ENCODE measurements at regions not wholly inside any gene's neighbourhood (a gene's known extent, or its start where the extent isn't known, plus 50 kb on each side); places are given as distances from the start of the nearest gene placed in this dataset.

- Histone ChIP-seq H3K9me3 (no peaks in the 10 kb centered on the region), H3K27me3 (no peaks in the 10 kb centered on the region), H3K4me1 (no peaks in the 10 kb centered on the region), H3K27ac (no peak overlapping the region), H3K36me3 (no peaks in the 10 kb centered on the region), H3K4me3 (no peak overlapping the region)
- peak; percentile 64 for DNase-seq
- TF ChIP-seq CTCF (IDR thresholded peaks at IDR 0.05), result no peak
- intact Hi-C loops (cut with DNase I; ENCODE audit: low total_unique reads), result no loop called here
Measured at GRCh38 chr5:173802670-173803165, 85.4 kb upstream of the CPEB4 start.

GRCh38 chr5:173804579-173804978, 83.6 kb upstream of the CPEB4 start:
- Histone ChIP-seq H3K36me3 (no peaks in the 10 kb centered on the region), H3K4me1 (no peaks in the 10 kb centered on the region), H3K9me3 (no peaks in the 10 kb centered on the region), H3K27ac (no peak overlapping the region), H3K4me3 (no peak overlapping the region), H3K27me3 (no peaks in the 10 kb centered on the region)
- intact Hi-C loops (cut with DNase I; ENCODE audit: low total_unique reads), result no loop called here
- DNase-seq, result no peak
- no peak for TF ChIP-seq CTCF (IDR thresholded peaks at IDR 0.05)

GRCh38 chr5:173806270-173807035, 81.7 kb upstream of the CPEB4 start:
- no peaks in the 10 kb centered on the region for H3K4me1 ChIP-seq
- no peaks in the 10 kb centered on the region for H3K9me3 ChIP-seq
- intact Hi-C loops (cut with DNase I; ENCODE audit: low total_unique reads), result no loop called here
- no peak overlapping the region for H3K27ac ChIP-seq
- TF ChIP-seq CTCF (IDR thresholded peaks at IDR 0.05), result no peak
- H3K4me3 ChIP-seq, result no peak overlapping the region
- no peaks in the 10 kb centered on the region for H3K36me3 ChIP-seq
- no peak for DNase-seq
- H3K27me3 ChIP-seq, result no peaks in the 10 kb centered on the region

- H3K4me1 ChIP-seq, result no peaks in the 10 kb centered on the region
- H3K27ac ChIP-seq, result no peak overlapping the region
- no peaks in the 10 kb centered on the region for H3K36me3 ChIP-seq
- intact Hi-C loops (cut with DNase I; ENCODE audit: low total_unique reads), result no loop called here
- no peaks in the 10 kb centered on the region for H3K27me3 ChIP-seq
- no peak overlapping the region for H3K4me3 ChIP-seq
- no peak for TF ChIP-seq CTCF (IDR thresholded peaks at IDR 0.05)
- DNase-seq, result no peak
- no peaks in the 10 kb centered on the region for H3K9me3 ChIP-seq
Measured at GRCh38 chr5:173807181-173807655, 80.9 kb upstream of the CPEB4 start.

GRCh38 chr5:173808079-173808808, 79.9 kb upstream of the CPEB4 start:
- DNase-seq, result no peak
- Histone ChIP-seq H3K36me3 (no peaks in the 10 kb centered on the region), H3K27ac (no peak overlapping the region), H3K27me3 (no peaks in the 10 kb centered on the region), H3K4me1 (no peaks in the 10 kb centered on the region), H3K4me3 (no peak overlapping the region), H3K9me3 (no peaks in the 10 kb centered on the region)
- intact Hi-C loops (cut with DNase I; ENCODE audit: low total_unique reads), result no loop called here
- TF ChIP-seq CTCF (IDR thresholded peaks at IDR 0.05), result no peak

All from tibial artery (tissue), 4 donors.